Transverse colon (tissue), 4 donors: ENCODE measurements at regions not wholly inside any gene's neighbourhood (a gene's known extent, or its start where the extent isn't known, plus 50 kb on each side); places are given as distances from the start of the nearest gene placed in this dataset.

ENCODE experiments used
- CTCF ChIP-seq, 5 experiments: fragments of 200-600 bp in 3 of 5; fragments of 450-650 bp in 2 of 5; sonication (generic) in 3 of 5; IDR thresholded peaks; 1 replicate in 2 of 5; 2 replicates in 3 of 5; pipeline ENCODE4 v1.5.1; 2016 to 2017; ENCODE audit warnings: antibody characterized with exemption in 5 of 5, inconsistent platforms in 3 of 5, mild to moderate bottlenecking in 2 of 5, moderate library complexity in 1 of 5
- EP300 ChIP-seq: sonication (generic); formaldehyde crosslinking; IDR thresholded peaks from one replicate; pipeline ENCODE4 v1.6.1; 2017; ENCODE audit warnings: antibody characterized with exemption, low read depth
- POLR2A ChIP-seq: fragments of 450-650 bp; IDR thresholded peaks from one replicate; pipeline ENCODE4 v1.6.1; 2016; ENCODE audit warnings: antibody characterized with exemption, mild to moderate bottlenecking, moderate library complexity
- POLR2AphosphoS5 ChIP-seq, 3 donors: sonication (generic); formaldehyde crosslinking; IDR thresholded peaks; one replicate each; pipeline ENCODE4 v1.6.1; 2016; ENCODE audit warnings: antibody characterized with exemption in 3 of 3

- TF ChIP-seq POLR2A (no peak), CTCF (IDR thresholded peaks at IDR 0.05) (no peak), POLR2AphosphoS5 (IDR thresholded peaks at IDR 0.05) (no peak), EP300 (no peak)
Observed at GRCh38 chr4:59525885-59526284, 1674.2 kb upstream of the ADGRL3 start.
